ENCODE measurements at regions not wholly inside any gene's neighbourhood (a gene's known extent, or its start where the extent isn't known, plus 50 kb on each side); places are given as distances from the start of the nearest gene placed in this dataset.

DNA sequence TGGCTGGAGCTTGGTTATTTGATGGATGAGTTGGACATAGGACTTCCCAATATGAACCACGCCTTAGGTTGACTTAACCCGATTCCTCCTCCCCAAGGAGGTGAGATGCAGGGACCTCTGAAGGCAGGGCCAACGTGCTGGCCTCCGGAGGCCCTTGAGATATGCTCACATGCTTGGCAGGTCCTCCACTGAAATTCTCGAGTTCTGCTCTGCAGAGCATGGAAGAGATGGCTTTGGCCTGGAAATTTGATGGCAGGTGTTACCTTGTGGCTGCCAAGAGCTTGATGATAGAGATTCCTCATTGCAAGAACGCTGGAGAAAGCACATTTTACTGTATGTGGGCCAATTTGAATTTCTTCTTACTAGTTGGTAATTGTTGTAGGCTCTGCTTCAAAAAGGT is 117.4 kb upstream of the LIMCH1 start:
- TF ChIP-seq, protein P1, sequence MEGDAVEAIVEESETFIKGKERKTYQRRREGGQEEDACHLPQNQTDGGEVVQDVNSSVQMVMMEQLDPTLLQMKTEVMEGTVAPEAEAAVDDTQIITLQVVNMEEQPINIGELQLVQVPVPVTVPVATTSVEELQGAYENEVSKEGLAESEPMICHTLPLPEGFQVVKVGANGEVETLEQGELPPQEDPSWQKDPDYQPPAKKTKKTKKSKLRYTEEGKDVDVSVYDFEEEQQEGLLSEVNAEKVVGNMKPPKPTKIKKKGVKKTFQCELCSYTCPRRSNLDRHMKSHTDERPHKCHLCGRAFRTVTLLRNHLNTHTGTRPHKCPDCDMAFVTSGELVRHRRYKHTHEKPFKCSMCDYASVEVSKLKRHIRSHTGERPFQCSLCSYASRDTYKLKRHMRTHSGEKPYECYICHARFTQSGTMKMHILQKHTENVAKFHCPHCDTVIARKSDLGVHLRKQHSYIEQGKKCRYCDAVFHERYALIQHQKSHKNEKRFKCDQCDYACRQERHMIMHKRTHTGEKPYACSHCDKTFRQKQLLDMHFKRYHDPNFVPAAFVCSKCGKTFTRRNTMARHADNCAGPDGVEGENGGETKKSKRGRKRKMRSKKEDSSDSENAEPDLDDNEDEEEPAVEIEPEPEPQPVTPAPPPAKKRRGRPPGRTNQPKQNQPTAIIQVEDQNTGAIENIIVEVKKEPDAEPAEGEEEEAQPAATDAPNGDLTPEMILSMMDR (IDR thresholded peaks at IDR 0.05), result no peak
- Histone ChIP-seq H3K9ac (ENCODE audit: insufficient read depth, low read length, poor library complexity, severe bottlenecking) (no peak overlapping the region), H3K27me3 (ENCODE audit: control insufficient read depth in 2 of 2, insufficient read depth in 2 of 2, low read length in 2 of 2) (peaks cover 3 to 5% of the 10 kb centered on the region in 2 donors), H3K4me3 (replicated peaks in 1 of 3; ENCODE audit: low read depth in 2 of 3, low read length in 3 of 3) (no peak overlapping the region), H3K4me2 (replicated peaks; ENCODE audit: extremely low read depth, low read length, poor library complexity, severe bottlenecking) (no peak overlapping the region), H4K20me1 (ENCODE audit: insufficient read depth, low read length) (no peaks in the 10 kb centered on the region), H3K4me1 (ENCODE audit: control insufficient read depth in 1 of 2, insufficient read depth in 2 of 2, low read length in 2 of 2) (no peaks in the 10 kb centered on the region), H3K36me3 (replicated peaks in 1 of 2; ENCODE audit: control insufficient read depth in 1 of 2, insufficient read depth in 2 of 2, low read length in 2 of 2) (no peaks in the 10 kb centered on the region), H3K27ac (ENCODE audit: low read depth in 1 of 2, low read length in 2 of 2) (no peak overlapping the region), H3K79me2 (ENCODE audit: insufficient read depth, low read length) (no peaks in the 10 kb centered on the region), H2AFZ (ENCODE audit: insufficient read depth, low read depth, low read length, poor library complexity, severe bottlenecking) (no peak overlapping the region), H3K9me3 (replicated peaks in 1 of 2; ENCODE audit: control insufficient read depth in 1 of 2, insufficient read depth in 1 of 2, low read length in 2 of 2) (no peaks in the 10 kb centered on the region)
- no peak overlapping the region for H3K27ac Mint-ChIP-seq
- no peaks in the 10 kb centered on the region for H3K4me1 Mint-ChIP-seq
- intact Hi-C loops (cut with micrococcal nuclease), result no loop called here
- H3K9me3 Mint-ChIP-seq, result peaks cover 0 to 4% (median 0%) of the 10 kb centered on the region in 7 donors
- H3K27me3 Mint-ChIP-seq (ENCODE audit: low read depth in 3 of 3), result peaks cover 14 to 23% (median 20%) of the 10 kb centered on the region in 3 donors
- H3K36me3 Mint-ChIP-seq, result no peaks in the 10 kb centered on the region
- WGBS (ENCODE audit: insufficient coverage), result 97% methylated on average over 5 of the region's 6 CpGs
- no peak for DNase-seq
- no peak overlapping the region for H3K4me3 Mint-ChIP-seq

DNA sequence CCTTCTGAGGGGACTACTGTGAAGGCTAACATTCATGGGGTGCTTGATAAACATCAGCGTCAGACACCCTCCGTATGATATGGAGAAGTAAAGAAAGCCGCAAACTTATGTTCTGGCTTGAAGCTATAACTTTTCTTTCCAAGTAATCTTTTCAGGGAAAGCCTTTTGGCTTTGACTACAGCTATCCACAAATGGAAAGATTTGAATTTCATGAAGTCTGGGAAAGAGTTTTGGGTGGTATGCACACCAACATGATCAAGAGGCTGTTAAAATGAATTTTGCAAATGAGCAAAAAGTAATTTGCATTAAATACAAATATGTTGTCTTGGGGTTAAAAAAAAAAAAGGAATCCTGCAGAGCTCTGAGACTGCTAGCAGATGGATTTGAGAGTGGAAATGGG is 114.8 kb upstream of the LIMCH1 start:
- TF ChIP-seq, protein P1 (IDR thresholded peaks at IDR 0.05), result no peak
- no CpG with 5 or more reads among the region's 3 CpGs for WGBS (ENCODE audit: insufficient coverage)
- H3K9me3 ChIP-seq (replicated peaks in 1 of 2; ENCODE audit: control insufficient read depth in 1 of 2, insufficient read depth in 1 of 2, low read length in 2 of 2), result no peaks in the 10 kb centered on the region
- H3K27ac Mint-ChIP-seq, result no peak overlapping the region
- H3K4me1 Mint-ChIP-seq, result no peaks in the 10 kb centered on the region
- H3K27me3 Mint-ChIP-seq (ENCODE audit: low read depth in 3 of 3), result peaks cover 6 to 20% (median 14%) of the 10 kb centered on the region in 3 donors
- H3K9ac ChIP-seq (ENCODE audit: insufficient read depth, low read length, poor library complexity, severe bottlenecking), result no peak overlapping the region
- no peak for DNase-seq
- no peak overlapping the region for H3K4me2 ChIP-seq (replicated peaks; ENCODE audit: extremely low read depth, low read length, poor library complexity, severe bottlenecking)
- peaks cover 0 to 4% (median 0%) of the 10 kb centered on the region in 7 donors for H3K9me3 Mint-ChIP-seq
- H3K4me1 ChIP-seq (ENCODE audit: control insufficient read depth in 1 of 2, insufficient read depth in 2 of 2, low read length in 2 of 2), result no peaks in the 10 kb centered on the region
- no peak overlapping the region for H3K4me3 Mint-ChIP-seq
- H3K79me2 ChIP-seq (ENCODE audit: insufficient read depth, low read length), result no peaks in the 10 kb centered on the region
- no peak overlapping the region for H2AFZ ChIP-seq (ENCODE audit: insufficient read depth, low read depth, low read length, poor library complexity, severe bottlenecking)
- no peak overlapping the region for H3K27ac ChIP-seq (ENCODE audit: low read depth in 1 of 2, low read length in 2 of 2)
- intact Hi-C loops (cut with micrococcal nuclease), result no loop called here
- peaks cover 0 to 5% of the 10 kb centered on the region in 2 donors for H3K27me3 ChIP-seq (ENCODE audit: control insufficient read depth in 2 of 2, insufficient read depth in 2 of 2, low read length in 2 of 2)
- H3K4me3 ChIP-seq (replicated peaks in 1 of 3; ENCODE audit: low read depth in 2 of 3, low read length in 3 of 3), result no peak overlapping the region
- no peaks in the 10 kb centered on the region for H3K36me3 Mint-ChIP-seq
- no peaks in the 10 kb centered on the region for H4K20me1 ChIP-seq (ENCODE audit: insufficient read depth, low read length)
- no peaks in the 10 kb centered on the region for H3K36me3 ChIP-seq (replicated peaks in 1 of 2; ENCODE audit: control insufficient read depth in 1 of 2, insufficient read depth in 2 of 2, low read length in 2 of 2)
